ENCODE measurements at regions not wholly inside any gene's neighbourhood (a gene's known extent, or its start where the extent isn't known, plus 50 kb on each side); places are given as distances from the start of the nearest gene placed in this dataset.

DNA sequence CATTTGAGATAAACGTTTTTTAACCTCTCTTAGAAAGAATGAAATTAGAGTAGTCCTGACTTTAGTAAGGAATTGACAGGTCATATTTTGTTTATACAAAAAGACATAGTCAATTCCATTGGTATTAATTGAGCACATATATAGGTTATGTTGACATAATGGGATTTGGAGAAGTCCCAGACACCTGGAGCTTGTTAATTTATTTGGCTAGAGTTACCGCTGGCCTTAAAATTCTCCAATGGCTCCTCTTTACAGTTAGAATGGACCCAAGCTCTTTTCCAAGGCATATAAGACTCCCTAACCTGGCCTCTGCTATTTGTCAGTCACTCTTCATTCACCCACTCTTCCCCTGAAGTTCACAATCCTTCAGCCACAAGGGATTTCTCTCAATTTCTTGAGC lies 221.3 kb downstream of the CBLN4 start:
- TF ChIP-seq KDM1A (IDR thresholded peaks at IDR 0.05; ENCODE audit: borderline replicate concordance) (no peak), RAD51 (IDR thresholded peaks at IDR 0.05) (no peak), SIN3A (IDR thresholded peaks at IDR 0.05; ENCODE audit: low read depth, low read length) (no peak)

All from GM12878 (cell line).